ENCODE measurements at regions not wholly inside any gene's neighbourhood (a gene's known extent, or its start where the extent isn't known, plus 50 kb on each side); places are given as distances from the start of the nearest gene placed in this dataset.

DNA sequence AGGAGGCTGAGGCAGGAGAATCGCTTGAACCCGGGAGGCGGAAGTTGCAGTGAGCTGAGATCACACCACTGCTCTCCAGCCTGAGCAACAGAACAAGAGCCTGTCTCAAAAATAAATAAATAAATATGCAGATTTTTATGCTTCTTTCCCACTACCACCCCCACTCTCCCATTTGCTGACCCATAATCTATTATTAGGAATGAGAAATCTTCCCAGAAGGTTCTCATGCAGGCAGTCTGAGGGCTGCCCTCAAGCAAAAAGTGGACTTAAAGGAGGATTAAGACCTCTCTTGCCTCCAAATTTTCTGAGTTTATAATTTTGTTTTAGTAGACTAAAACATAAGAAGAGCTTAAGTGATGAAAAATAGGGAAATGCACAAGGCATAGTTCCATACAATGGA is 85.2 kb upstream of the TOMM7 start:
- TF ChIP-seq POLR2A (IDR thresholded peaks at IDR 0.05) = no peak
- no peak for TF ChIP-seq CTCF (IDR thresholded peaks at IDR 0.05)
- Histone ChIP-seq H3K27me3 (no peaks in the 10 kb centered on the region), H3K9me3 (no peaks in the 10 kb centered on the region), H3K4me3 (no peak overlapping the region), H3K36me3 (no peaks in the 10 kb centered on the region), H3K27ac (no peak overlapping the region), H3K4me1 (no peaks in the 10 kb centered on the region)
- intact Hi-C loops (cut with DNase I) = no loop called here
- WGBS (ENCODE audit: insufficient coverage, low coverage, low lambda C conversion rate, missing lambda C conversion rate) = 94% methylated on average over 3 of the region's 3 CpGs
- DNase-seq = no peak
- ATAC-seq = no peak

GRCh38 chr7:22900784-22901183 is 78.1 kb upstream of the TOMM7 start:
- Histone ChIP-seq H3K4me3 (no peak overlapping the region), H3K9me3 (no peaks in the 10 kb centered on the region), H3K27ac (no peak overlapping the region), H3K4me1 (peaks cover 0 to 8% (median 1%) of the 10 kb centered on the region in 4 donors), H3K27me3 (no peaks in the 10 kb centered on the region), H3K36me3 (no peaks in the 10 kb centered on the region)
- 100% methylated on average over 2 of the region's 2 CpGs for WGBS (ENCODE audit: insufficient coverage, low coverage, low lambda C conversion rate, missing lambda C conversion rate)
- intact Hi-C loops (cut with DNase I) = no loop called here
- DNase-seq = no peak
- no peak for ATAC-seq
- TF ChIP-seq CTCF (IDR thresholded peaks at IDR 0.05) (no peak), POLR2A (IDR thresholded peaks at IDR 0.05) (no peak)

GRCh38 chr7:22900101-22900500 is 77.5 kb upstream of the TOMM7 start:
- WGBS (ENCODE audit: insufficient coverage, low coverage, low lambda C conversion rate, missing lambda C conversion rate) = 47% methylated on average over 1 of the region's 1 CpG
- H3K9me3 ChIP-seq = no peaks in the 10 kb centered on the region
- no peaks in the 10 kb centered on the region for H3K36me3 ChIP-seq
- TF ChIP-seq POLR2A (IDR thresholded peaks at IDR 0.05) = no peak
- no peak for TF ChIP-seq CTCF (IDR thresholded peaks at IDR 0.05)
- H3K4me3 ChIP-seq = no peak overlapping the region
- ATAC-seq = peak; percentile 46 to 76 (median 66)
- no peak for DNase-seq
- intact Hi-C loops (cut with DNase I) = no loop called here
- H3K27me3 ChIP-seq = no peaks in the 10 kb centered on the region
- H3K4me1 ChIP-seq = peaks cover 0 to 8% (median 1%) of the 10 kb centered on the region in 4 donors
- H3K27ac ChIP-seq = no peak overlapping the region

GRCh38 chr7:22896917-22897316 is 74.3 kb upstream of the TOMM7 start:
- ATAC-seq (no peak), DNase-seq (no peak)
- Histone ChIP-seq H3K36me3 (no peaks in the 10 kb centered on the region), H3K4me1 (peaks cover 0 to 8% (median 1%) of the 10 kb centered on the region in 4 donors), H3K27ac (no peak overlapping the region), H3K9me3 (no peaks in the 10 kb centered on the region), H3K27me3 (no peaks in the 10 kb centered on the region), H3K4me3 (no peak overlapping the region)
- TF ChIP-seq CTCF (IDR thresholded peaks at IDR 0.05) = no peak
- no peak for TF ChIP-seq POLR2A (IDR thresholded peaks at IDR 0.05)
- WGBS (ENCODE audit: insufficient coverage, low coverage, low lambda C conversion rate, missing lambda C conversion rate) = 87% methylated on average over 4 of the region's 5 CpGs
- intact Hi-C loops (cut with DNase I) = no loop called here

DNA sequence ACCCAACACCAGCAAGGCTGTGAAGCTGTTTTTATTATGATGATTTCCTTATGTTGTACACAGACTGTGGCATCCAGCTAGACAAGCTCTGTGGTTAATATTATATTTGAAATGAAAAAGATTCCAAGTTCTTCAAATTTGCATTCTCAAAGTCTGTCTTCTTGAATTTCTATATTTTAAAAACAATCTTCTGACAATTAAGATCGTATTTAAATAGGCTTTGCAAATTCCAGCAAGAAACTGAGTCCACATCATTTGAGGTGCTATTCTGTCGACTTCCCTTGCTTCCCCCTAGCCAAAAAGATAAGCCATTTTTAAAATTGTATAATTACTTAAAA is 73.1 kb upstream of the TOMM7 start:
- ATAC-seq (no peak), DNase-seq (no peak)
- 79% methylated on average over 2 of the region's 2 CpGs for WGBS (ENCODE audit: insufficient coverage, low coverage, low lambda C conversion rate, missing lambda C conversion rate)
- intact Hi-C loops (cut with DNase I) = no loop called here
- no peak for TF ChIP-seq CTCF (IDR thresholded peaks at IDR 0.05)
- no peak for TF ChIP-seq POLR2A (IDR thresholded peaks at IDR 0.05)
- Histone ChIP-seq H3K27me3 (no peaks in the 10 kb centered on the region), H3K4me1 (peaks cover 0 to 8% (median 1%) of the 10 kb centered on the region in 4 donors), H3K27ac (no peak overlapping the region), H3K9me3 (no peaks in the 10 kb centered on the region), H3K4me3 (no peak overlapping the region), H3K36me3 (no peaks in the 10 kb centered on the region)
